ENCODE measurements at regions not wholly inside any gene's neighbourhood (a gene's known extent, or its start where the extent isn't known, plus 50 kb on each side); places are given as distances from the start of the nearest gene placed in this dataset.

DNA sequence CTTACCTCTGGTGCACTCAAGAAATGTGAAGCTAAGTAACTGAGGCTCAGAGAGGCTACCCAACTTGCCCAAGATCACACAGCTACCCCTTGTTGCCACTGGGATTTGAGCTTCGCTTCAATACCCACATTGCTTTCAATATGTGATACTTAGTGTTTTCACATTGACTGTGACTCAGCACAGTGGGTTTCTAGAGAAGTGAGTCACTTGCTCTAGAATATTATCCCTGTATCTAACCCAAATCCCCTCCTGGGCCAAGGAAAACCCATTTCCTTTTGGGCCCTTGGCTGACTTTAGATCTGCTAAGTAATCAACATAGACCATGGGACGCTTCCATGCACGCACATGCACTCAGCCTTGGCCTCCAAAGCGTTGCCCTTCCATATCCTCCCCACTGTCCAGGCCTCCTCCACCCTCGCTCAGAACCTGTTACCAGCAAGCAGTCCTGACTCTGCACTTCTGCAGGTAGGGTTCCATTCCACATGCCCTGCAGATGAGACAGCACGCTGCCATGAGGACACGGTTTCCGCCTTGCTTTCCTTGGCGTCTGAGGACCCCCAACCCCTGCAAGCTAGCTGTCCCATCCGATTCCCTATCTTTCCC is 87.7 kb upstream of the CHST15 start:
- WGBS, 2 experiments (ENCODE audit: insufficient coverage in 2 of 2) = 97% methylated on average over 9 to 10 of the region's 10 CpGs
- Histone ChIP-seq H3K4me3 (ENCODE audit: extremely low read depth, insufficient read depth, low read length, poor library complexity, severe bottlenecking) (no peak overlapping the region), H3K27ac (ENCODE audit: low read depth, low read length, severe bottlenecking) (no peak overlapping the region), H3K4me1 (ENCODE audit: control insufficient read depth, insufficient read depth, low read length, poor library complexity, severe bottlenecking) (no peaks in the 10 kb centered on the region), H3K9me3 (ENCODE audit: control insufficient read depth, low read length) (no peaks in the 10 kb centered on the region), H3K36me3 (ENCODE audit: control insufficient read depth, insufficient read depth, low read length) (no peaks in the 10 kb centered on the region)

DNA sequence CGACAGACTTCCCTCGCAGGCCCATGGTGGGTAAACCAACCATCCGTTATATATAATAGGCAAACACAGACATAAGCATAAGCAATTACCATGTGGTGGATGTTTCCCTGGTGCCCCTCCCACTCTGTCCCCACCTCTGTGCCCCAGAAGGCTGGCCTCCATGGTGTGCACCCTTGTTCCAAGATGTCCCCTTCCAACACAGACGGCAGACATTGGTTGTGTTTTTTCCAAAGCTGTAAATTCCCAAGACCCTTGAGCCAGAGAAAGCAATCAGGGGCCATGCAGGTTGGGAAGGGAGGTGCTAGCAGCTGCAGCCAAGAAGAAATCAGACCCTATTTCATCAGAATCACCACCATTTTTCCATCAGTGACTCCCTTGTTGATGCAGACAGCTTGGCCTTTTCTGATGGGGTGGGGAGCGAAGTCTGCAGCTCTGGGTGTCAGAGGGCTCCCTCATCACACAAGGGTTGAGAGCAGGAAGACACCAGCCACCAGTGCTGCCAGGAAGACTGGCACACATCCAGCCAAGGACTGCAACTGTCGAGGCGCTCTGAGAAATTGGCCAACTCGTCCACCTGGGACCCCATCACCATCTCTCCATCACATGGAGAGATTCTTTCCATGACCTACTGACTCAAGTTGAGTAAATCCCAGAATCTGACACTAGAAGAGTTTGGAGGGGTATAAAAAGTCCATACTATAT is 86.8 kb upstream of the CHST15 start:
- no peak overlapping the region for H3K27ac ChIP-seq (ENCODE audit: low read depth, low read length, severe bottlenecking)
- no peaks in the 10 kb centered on the region for H3K36me3 ChIP-seq (ENCODE audit: control insufficient read depth, insufficient read depth, low read length)
- no peak overlapping the region for H3K4me3 ChIP-seq (ENCODE audit: extremely low read depth, insufficient read depth, low read length, poor library complexity, severe bottlenecking)
- 70 to 79% methylated on average over 4 to 5 of the region's 8 CpGs for WGBS, 2 experiments (ENCODE audit: insufficient coverage in 2 of 2)
- peaks cover 6% of the 10 kb centered on the region for H3K4me1 ChIP-seq (ENCODE audit: control insufficient read depth, insufficient read depth, low read length, poor library complexity, severe bottlenecking)
- H3K9me3 ChIP-seq (ENCODE audit: control insufficient read depth, low read length) = no peaks in the 10 kb centered on the region

DNA sequence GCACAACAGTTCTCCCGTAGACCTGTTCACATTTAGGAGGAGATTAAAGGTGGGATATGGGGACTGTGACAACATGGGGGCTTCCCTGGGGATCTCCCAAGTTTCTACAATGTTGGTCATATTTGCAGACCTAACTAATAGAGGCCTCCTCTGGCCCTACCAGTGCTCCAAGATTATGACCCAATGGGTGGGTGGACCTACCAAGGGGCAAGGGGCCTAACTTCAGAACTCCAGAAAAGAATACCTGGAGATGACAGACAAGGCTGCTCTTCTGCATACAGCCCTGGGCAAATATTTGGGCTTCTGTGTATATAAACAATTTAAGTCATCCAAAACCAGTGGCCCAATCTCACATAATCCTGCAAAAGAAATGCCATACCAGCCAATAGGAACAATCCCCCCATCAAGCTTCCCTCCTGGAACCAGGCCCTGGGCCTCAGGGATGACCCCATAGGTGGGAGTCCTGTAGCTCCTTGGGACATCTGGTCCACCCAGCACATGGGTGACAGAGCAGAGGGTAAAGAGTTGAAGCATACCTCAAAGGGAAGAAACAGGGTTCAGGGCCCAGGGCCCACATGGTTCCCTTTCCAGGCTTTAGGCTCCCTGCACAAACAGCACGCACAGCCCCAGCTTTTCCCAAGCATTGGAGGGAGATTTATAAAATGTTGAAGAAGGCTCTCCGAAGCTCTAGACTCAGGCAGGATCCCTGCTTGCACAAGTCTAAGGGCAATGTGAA is 86.1 kb upstream of the CHST15 start:
- Histone ChIP-seq H3K27ac (ENCODE audit: low read depth, low read length, severe bottlenecking) (no peak overlapping the region), H3K36me3 (ENCODE audit: control insufficient read depth, insufficient read depth, low read length) (no peaks in the 10 kb centered on the region), H3K4me3 (ENCODE audit: extremely low read depth, insufficient read depth, low read length, poor library complexity, severe bottlenecking) (no peak overlapping the region), H3K9me3 (ENCODE audit: control insufficient read depth, low read length) (no peaks in the 10 kb centered on the region), H3K4me1 (ENCODE audit: control insufficient read depth, insufficient read depth, low read length, poor library complexity, severe bottlenecking) (peaks cover 6% of the 10 kb centered on the region)
- WGBS, 2 experiments (ENCODE audit: insufficient coverage in 2 of 2) = 83 to 100% methylated on average over 1 of the region's 3 CpGs

DNA sequence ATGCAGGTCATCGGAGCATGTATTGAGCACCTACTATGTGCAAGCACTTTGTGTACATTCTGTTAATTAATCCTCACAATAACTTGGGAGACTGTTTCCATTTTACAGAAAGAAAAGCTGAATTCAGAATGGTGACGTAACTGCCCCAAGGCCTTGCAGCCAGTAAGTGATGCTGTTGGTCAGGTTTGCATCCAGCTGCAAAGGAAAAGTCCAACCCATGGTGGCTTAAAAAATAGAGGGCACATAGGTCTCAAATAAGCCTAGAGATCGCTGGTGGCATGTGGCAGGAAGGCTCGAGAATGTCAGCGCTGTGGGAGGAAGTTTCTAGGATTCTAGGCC is 83.8 kb upstream of the CHST15 start:
- no peaks in the 10 kb centered on the region for H3K36me3 ChIP-seq (ENCODE audit: control insufficient read depth, insufficient read depth, low read length)
- 91 to 98% methylated on average over 4 to 5 of the region's 5 CpGs for WGBS, 2 experiments (ENCODE audit: insufficient coverage in 2 of 2)
- no peaks in the 10 kb centered on the region for H3K9me3 ChIP-seq (ENCODE audit: control insufficient read depth, low read length)
- peaks cover 6% of the 10 kb centered on the region for H3K4me1 ChIP-seq (ENCODE audit: control insufficient read depth, insufficient read depth, low read length, poor library complexity, severe bottlenecking)
- H3K27ac ChIP-seq (ENCODE audit: low read depth, low read length, severe bottlenecking) = no peak overlapping the region
- no peak overlapping the region for H3K4me3 ChIP-seq (ENCODE audit: extremely low read depth, insufficient read depth, low read length, poor library complexity, severe bottlenecking)

DNA sequence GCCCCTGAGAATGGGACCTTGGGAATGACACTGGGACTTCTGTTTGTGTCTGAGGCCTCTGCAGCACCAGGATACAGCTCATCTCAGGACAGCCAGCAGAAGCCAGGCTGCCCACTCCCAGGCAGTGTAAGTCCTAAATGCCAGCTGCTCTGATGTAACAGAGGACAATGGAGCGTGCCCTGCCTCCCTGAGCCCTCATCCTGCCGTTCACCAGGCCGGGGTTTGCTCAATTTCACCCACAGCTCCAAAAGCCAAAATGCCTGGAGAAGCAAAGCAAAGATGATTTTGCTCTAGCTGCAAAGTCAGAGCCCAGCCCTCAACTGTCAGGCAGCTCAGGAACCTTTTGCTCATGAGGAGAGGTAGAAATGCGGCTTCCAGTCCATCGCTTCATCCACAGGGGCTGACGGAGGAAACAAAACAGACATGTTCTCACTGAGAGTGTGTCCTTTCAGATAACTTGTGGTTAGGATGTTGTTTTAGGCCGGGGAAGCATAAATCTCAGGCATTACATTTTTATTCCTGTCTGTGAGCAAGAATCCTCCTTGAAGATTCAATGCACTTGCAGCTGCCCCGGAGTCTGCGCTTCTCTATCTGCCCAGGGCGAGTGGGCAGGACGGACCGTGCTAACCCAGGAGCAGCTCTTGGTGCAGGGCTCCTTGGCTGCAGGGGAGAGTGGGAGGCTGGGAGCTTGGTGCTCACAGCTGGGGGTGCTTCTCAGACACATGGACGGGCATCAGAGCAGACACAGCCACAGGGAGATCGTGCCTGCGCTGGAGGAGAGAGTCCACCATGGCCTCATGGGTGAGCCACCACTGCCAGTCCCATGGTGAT is 83.2 kb upstream of the CHST15 start:
- Histone ChIP-seq H3K4me3 (ENCODE audit: extremely low read depth, insufficient read depth, low read length, poor library complexity, severe bottlenecking) (no peak overlapping the region), H3K36me3 (ENCODE audit: control insufficient read depth, insufficient read depth, low read length) (no peaks in the 10 kb centered on the region), H3K27ac (ENCODE audit: low read depth, low read length, severe bottlenecking) (no peak overlapping the region), H3K9me3 (ENCODE audit: control insufficient read depth, low read length) (no peaks in the 10 kb centered on the region), H3K4me1 (ENCODE audit: control insufficient read depth, insufficient read depth, low read length, poor library complexity, severe bottlenecking) (peaks cover 6% of the 10 kb centered on the region)
- 93 to 94% methylated on average over 14 to 15 of the region's 15 CpGs for WGBS, 2 experiments (ENCODE audit: insufficient coverage in 2 of 2)

DNA sequence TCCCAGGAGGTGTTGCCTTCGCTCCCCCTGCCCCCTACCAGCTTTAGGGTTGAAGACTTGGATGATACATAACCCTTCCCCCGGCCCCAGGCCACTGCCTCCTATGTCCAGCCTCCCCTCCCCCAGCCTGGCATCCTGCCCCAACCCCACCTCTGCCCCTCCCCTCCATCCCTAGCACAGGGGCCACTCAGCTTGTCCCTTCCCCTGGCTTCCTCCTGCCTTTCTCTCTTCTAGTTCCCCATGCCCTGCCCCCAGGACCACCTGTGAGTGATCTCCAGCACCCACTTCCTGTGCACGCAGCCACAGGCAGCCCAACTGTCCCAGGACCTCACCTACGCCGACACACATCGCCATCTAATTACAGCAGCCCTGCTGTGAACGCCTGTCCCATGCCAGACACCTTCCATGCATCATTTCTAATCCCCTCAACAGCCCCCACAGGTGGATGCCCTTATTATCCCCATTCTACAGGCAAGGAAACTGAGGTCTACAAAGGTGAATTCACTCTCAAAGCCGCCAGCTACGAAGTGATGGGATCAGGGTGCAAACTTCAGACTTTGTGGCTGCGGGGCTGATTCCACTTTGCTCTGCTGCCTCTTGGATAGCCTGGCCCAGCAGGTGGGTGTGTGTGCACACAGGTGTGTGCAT is 82.4 kb upstream of the CHST15 start:
- Histone ChIP-seq H3K9me3 (ENCODE audit: control insufficient read depth, low read length) (no peaks in the 10 kb centered on the region), H3K36me3 (ENCODE audit: control insufficient read depth, insufficient read depth, low read length) (no peaks in the 10 kb centered on the region), H3K4me3 (ENCODE audit: extremely low read depth, insufficient read depth, low read length, poor library complexity, severe bottlenecking) (no peak overlapping the region), H3K4me1 (ENCODE audit: control insufficient read depth, insufficient read depth, low read length, poor library complexity, severe bottlenecking) (peaks cover 6% of the 10 kb centered on the region), H3K27ac (ENCODE audit: low read depth, low read length, severe bottlenecking) (no peak overlapping the region)
- whole genome bisulfite sequencing, 2 experiments (ENCODE audit: insufficient coverage in 2 of 2) = 89 to 98% methylated on average over 7 to 10 of the region's 10 CpGs

DNA sequence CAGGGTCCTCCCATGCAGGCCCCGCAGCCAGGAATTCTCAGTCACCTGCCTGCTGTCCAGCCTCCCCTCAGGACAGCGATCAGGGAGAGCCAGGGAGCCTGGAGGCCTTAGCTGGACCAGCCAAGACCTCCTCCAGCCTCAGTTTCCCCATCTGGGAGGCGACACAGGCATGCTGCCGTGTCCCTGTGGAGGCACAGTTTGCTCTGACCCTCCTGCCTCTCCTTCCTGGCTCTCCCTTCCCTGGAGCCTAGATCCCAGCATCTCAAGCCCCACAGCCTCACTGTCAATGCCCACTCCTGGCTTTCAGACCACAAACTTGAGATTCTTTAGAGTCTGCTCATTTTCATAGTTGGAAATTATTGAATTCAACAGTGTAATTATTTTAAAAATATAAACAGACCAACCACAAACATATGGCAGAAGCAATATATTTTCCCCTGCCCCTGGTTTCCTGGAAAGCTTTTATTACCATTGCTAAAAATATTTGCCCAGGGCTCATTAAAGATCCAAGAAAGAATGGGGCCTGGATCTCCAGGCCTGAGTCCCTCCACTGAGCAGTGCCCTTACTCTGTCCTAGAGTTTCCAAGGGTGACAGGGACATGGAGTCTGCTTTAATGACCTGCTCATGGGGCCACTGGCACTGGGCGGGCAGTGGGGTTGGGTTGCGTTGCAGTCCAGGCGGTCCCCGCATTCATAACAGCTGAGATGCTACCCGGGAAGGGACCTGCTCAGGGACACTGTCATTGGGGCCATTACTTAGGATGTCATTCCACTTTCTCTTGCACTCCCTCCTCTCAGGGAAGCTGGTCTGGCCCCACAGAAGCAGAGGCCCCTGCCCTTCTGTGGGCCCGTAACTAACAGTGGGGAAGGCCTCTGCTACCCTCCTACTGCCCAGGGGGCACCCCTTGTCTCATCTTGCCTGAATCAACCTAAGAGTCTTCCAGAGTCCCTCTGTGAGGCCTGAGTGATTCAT is 81.6 kb upstream of the CHST15 start:
- H3K9me3 ChIP-seq (ENCODE audit: control insufficient read depth, low read length) = no peaks in the 10 kb centered on the region
- WGBS, 2 experiments (ENCODE audit: insufficient coverage in 2 of 2) = 97 to 98% methylated on average over 9 to 10 of the region's 10 CpGs
- peaks cover 6% of the 10 kb centered on the region for H3K4me1 ChIP-seq (ENCODE audit: control insufficient read depth, insufficient read depth, low read length, poor library complexity, severe bottlenecking)
- no peak overlapping the region for H3K27ac ChIP-seq (ENCODE audit: low read depth, low read length, severe bottlenecking)
- no peaks in the 10 kb centered on the region for H3K36me3 ChIP-seq (ENCODE audit: control insufficient read depth, insufficient read depth, low read length)
- H3K4me3 ChIP-seq (ENCODE audit: extremely low read depth, insufficient read depth, low read length, poor library complexity, severe bottlenecking) = no peak overlapping the region

DNA sequence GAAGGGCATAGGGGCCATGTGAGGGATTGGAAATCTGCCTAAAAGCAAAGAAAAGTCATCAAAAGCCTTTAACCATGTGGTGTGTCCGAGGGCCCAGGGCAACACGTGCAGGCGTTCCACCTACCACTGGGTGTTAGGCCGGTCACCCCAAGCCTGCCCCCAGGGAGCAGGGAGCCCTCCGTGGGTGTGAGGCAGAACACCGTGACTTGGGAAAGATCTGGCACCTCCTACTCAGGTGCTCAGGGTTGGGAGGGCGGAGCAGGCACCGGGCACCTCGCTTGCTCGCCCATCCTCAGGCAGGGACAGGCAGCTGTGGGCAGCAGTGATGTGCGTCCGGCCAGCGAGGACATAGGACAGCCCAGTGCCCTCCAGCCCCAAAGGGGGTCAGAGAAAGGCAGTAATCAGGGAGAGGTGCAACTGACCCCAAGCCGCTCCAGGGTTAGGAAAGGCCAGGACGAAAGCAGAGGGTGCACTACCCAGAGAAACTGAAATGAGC is 80.7 kb upstream of the CHST15 start:
- Histone ChIP-seq H3K9me3 (ENCODE audit: control insufficient read depth, low read length) (no peaks in the 10 kb centered on the region), H3K27ac (ENCODE audit: low read depth, low read length, severe bottlenecking) (no peak overlapping the region), H3K36me3 (ENCODE audit: control insufficient read depth, insufficient read depth, low read length) (no peaks in the 10 kb centered on the region), H3K4me1 (ENCODE audit: control insufficient read depth, insufficient read depth, low read length, poor library complexity, severe bottlenecking) (peaks cover 6% of the 10 kb centered on the region), H3K4me3 (ENCODE audit: extremely low read depth, insufficient read depth, low read length, poor library complexity, severe bottlenecking) (no peak overlapping the region)
- WGBS, 2 experiments (ENCODE audit: insufficient coverage in 2 of 2) = 93 to 94% methylated on average over 14 to 15 of the region's 15 CpGs

DNA sequence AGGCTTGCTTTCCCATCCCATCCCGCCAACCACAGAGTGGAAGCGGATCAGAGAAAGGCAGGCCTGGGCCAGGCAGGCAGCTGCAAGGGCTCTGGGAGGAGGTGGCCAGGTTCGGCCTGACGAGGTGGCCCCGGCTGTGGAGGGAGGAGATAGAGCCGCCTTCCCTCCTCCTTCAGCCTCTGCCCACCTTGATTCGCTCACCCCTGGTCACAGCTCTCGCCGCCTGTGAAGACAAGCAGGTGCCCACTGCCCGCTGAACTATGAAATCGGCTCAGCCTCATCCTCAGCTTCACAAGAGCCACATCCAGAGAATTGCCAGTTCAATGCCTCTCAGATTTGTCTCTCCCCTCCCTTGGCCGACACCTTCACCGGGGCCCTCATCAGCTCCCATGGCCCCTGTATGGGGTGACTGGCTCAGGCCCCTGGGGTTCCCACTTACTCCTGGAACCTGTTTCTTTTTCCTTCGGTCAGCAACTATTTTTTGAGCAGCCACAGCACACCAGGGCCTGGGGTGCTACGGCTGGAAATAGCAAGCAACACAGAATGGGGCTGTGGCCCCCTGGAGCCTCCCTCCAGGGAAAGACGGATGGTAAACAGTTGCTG is 80.0 kb upstream of the CHST15 start:
- H3K4me1 ChIP-seq (ENCODE audit: control insufficient read depth, insufficient read depth, low read length, poor library complexity, severe bottlenecking) = peaks cover 6% of the 10 kb centered on the region
- H3K27ac ChIP-seq (ENCODE audit: low read depth, low read length, severe bottlenecking) = no peak overlapping the region
- no peaks in the 10 kb centered on the region for H3K36me3 ChIP-seq (ENCODE audit: control insufficient read depth, insufficient read depth, low read length)
- WGBS, 2 experiments (ENCODE audit: insufficient coverage in 2 of 2) = 86 to 89% methylated on average over 9 to 13 of the region's 16 CpGs
- H3K9me3 ChIP-seq (ENCODE audit: control insufficient read depth, low read length) = no peaks in the 10 kb centered on the region
- H3K4me3 ChIP-seq (ENCODE audit: extremely low read depth, insufficient read depth, low read length, poor library complexity, severe bottlenecking) = no peak overlapping the region

All from mesodermal cell (in vitro differentiated cells).